Activated naive CD8-positive, alpha-beta T cell treated with anti-CD3 and anti-CD28 coated beads, Interleukin-2, amount 50 U/mL, for 16 hours (primary cell): ENCODE measurements at regions not wholly inside any gene's neighbourhood (a gene's known extent, or its start where the extent isn't known, plus 50 kb on each side); places are given as distances from the start of the nearest gene placed in this dataset.
"Not testable (repeated sequence)": the region's sequence is repeated elsewhere in the genome, so short reads cannot be mapped to it uniquely, and the experiment has no call there.

Source experiments
- DNase-seq: peaks from one replicate; pipeline ENCODE4 v3.0.0-alpha.2; 2020; ENCODE audit warnings: low read depth, low spot score

GRCh38 chr9:41273549-41274267 lies 84.6 kb upstream of the ZNG1F start:
- DNase-seq, result peak; percentile 58

DNA sequence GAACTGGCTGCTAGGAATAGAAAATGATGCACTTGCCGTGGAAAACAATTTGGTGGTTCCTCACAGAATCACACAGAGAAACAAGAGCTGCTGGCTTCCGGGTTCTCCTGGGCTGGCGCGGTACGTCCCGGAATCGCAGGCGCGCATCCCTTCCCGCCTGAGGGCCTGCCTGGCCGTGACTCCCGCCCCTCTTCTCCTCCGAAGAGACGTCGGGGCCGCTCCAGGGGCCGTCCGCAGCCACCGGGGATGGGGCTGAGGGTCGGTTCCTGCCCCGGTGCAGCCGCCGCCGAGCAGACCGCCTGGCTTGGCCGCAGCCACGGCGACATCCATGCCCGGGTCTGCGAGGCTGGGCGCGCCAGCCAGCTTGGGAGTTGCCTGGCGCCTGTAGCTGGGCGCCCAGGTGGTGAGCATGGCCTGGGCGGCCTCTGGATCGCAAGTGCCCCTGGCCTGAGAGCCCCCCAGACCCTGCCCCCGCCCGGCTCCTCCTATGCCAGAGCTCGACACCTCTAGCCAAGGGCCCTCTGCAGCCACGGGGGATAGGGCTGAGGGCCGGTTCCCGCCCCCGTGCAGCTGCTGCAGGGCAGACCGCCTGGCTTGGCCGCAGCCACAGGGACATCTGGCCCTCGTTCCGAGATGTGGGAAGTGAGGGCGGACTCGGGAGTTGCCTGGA lies 83.9 kb upstream of the ZNG1F start:
- not testable (repeated sequence) for DNase-seq

DNA sequence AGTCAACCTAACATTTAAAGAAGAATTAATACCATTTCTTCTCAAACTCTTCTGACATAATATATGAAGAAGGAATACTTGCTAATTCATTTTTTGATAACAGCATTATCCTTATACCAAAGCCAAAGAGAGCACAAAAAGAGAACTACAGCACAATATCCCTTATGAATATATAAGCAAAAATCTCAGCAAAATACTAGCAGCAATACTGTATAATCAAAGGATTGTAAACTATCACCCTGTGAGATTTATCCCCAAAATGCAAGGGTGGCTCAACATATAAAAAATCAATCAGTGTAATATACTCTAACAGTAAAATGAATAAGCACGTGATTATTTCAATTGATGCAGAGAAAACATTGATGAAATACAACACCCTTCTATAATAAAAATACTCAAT lies 81.9 kb upstream of the ZNG1F start:
- DNase-seq, result not testable (repeated sequence)

DNA sequence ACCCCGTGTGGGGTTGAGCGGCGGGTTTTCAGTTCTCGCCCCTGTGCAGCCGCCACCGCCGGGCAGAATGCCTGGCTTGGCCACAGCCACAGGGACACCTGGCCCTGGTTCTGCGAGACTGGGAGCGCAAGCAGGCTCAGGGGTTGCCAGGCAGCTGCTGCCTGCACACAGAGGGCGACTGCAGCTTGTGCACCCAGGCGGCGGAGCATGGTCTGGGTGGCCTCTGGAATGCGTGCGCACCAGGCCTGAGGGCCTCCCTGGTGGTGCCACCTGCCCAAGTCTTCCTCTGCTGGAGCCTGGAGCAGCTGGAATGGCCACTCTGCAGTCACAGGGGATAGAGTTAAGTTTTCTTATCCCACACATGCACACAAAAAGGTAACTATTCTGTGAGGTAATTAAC lies 80.4 kb upstream of the ZNG1F start:
- DNase-seq, result not testable (repeated sequence)

DNA sequence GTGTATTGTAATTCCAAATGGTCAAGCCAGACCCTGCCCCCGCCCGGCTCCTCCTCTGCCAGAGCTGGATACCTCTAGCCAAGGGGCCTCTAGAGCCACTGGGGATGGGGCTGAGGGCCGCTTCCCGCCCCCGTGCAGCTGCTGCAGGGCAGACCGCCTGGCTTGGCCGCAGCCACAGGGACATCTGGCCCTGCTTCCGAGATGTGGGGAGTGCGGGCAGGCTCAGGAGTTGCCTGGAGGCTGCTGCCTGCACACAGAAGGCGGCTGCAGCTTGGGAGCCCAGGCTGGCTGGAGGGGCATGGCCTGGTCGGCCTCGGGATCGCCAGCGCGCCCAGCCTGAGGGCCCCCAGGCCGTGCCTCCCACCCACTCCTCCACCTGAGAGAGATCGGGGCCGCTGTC lies 79.9 kb upstream of the ZNG1F start:
- not testable (repeated sequence) for DNase-seq

DNA sequence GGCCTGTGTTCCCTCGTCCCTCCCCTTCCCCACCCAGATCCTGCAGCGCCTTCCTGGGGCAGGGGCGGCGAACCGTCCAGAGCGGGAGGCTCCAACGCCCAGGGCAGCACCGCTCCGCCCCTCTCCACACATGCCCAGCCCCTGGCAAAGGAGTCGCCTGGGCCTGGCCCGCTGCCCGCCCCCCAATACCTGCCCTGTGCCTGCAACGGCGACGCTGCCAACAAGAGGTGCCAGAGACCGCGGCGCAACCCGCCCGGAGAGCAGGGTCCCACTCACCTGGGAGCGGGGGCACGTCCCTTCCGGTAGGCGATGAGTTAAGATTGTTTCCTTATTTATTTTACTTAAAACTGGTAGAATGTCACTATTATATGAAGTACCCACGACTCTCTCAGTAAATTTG lies 77.5 kb upstream of the ZNG1F start:
- not testable (repeated sequence) for DNase-seq

- DNase-seq, result not testable (repeated sequence)
Observed at GRCh38 chr9:41266000-41266399, 76.9 kb upstream of the ZNG1F start.

DNA sequence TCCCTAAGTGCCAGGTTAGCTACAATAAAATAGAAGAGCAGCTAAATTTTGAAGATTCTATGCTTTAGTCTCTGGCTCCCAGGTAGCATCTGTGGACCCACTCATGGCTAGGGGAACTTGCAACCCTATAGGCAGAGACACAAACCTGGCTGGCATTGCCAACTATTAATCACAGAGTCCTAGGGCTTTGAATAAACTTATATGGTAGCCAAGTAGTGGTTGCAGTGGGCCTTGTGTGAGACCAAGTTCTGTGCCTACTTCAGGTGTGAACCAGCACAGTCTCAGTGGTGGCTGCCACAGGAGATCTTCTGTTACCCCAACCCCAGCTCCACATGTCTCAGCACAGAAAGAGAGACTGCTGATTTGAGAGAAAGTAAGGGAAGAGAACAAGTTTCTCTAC lies 62.9 kb upstream of the ZNG1F start:
- not testable (repeated sequence) for DNase-seq

DNA sequence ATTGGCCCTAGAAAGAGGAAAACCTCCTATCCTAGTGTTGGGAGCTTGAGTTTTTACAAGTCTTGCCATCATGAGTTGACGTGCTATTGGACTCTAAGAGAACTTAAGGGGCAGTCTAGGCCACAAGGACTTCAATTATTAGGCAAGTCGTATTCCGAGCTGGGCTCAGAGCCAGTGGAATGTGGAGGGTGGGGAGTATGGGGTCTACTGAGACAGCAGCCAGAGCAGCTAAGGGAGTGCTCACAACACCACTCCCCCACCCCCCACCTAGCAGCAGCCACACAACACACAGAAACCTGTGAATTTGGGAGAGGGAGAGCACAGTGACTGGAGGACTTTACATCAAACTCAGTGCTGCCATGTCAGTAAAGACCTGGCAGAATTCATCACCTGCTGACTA lies 62.0 kb upstream of the ZNG1F start:
- DNase-seq, result not testable (repeated sequence)

DNA sequence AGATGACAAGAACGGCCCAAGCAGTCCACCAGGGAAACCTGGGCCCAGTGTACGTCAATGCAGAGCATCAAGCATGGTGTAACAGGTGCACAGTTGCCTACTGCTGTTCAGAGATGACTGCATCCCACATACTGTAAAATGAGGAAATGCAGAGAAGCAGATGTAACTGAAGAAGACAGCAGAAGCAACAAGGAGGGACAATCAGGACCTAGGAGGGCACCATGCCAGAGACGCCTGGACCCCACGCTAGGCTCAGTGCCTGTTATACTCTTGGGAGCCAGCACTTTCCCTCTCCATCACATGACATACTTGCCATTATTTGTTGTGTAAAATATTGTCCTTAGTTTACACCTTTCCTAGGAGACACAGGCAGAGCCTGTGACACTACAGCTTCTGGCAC lies 57.6 kb upstream of the ZNG1F start:
- not testable (repeated sequence) for DNase-seq
